GM23338 (cell line): ENCODE measurements at regions not wholly inside any gene's neighbourhood (a gene's known extent, or its start where the extent isn't known, plus 50 kb on each side); places are given as distances from the start of the nearest gene placed in this dataset.

ENCODE experiments used
- ATAC-seq: fragments of 200-7000 bp; cut with Tn5 transposase; 3 replicates; pipeline ENCODE4 v1.9.1; 2020
- DNase-seq: peaks from one replicate; pipeline ENCODE4 v3.0.0-alpha.2; 2015; ENCODE audit warnings: low spot score
- H2AFZ ChIP-seq: fragments of 200-600 bp; sonication (generic); 2 replicates; pipeline ENCODE4 v1.8.0; 2016; ENCODE audit warnings: antibody characterized with exemption, mild to moderate bottlenecking, moderate library complexity
- H3F3A ChIP-seq: fragments of 200-600 bp; sonication (generic); replicated peaks from 2 replicates; pipeline ENCODE4 v1.8.0; 2017; ENCODE audit warnings: antibody characterized with exemption, mixed run types, low read depth
- H3K27ac ChIP-seq: fragments of 200-600 bp; sonication (generic); 2 replicates; pipeline ENCODE4 v1.6.1; 2016; ENCODE audit warnings: low read depth
- H3K27me3 ChIP-seq: fragments of 200-600 bp; sonication (generic); 2 replicates; pipeline ENCODE4 v1.8.0; 2016; ENCODE audit warnings: mild to moderate bottlenecking, mixed run types, moderate library complexity; ENCODE audit not compliant: insufficient read depth
- H3K36me3 ChIP-seq: fragments of 200-600 bp; sonication (generic); 2 replicates; pipeline ENCODE4 v1.8.0; 2016; ENCODE audit warnings: mild to moderate bottlenecking; ENCODE audit not compliant: insufficient read depth
- H3K4me1 ChIP-seq: fragments of 200-600 bp; sonication (generic); 2 replicates; pipeline ENCODE4 v1.8.0; 2016; ENCODE audit warnings: mild to moderate bottlenecking, moderate library complexity; ENCODE audit not compliant: insufficient read depth
- H3K4me2 ChIP-seq: fragments of 200-600 bp; sonication (generic); 2 replicates; pipeline ENCODE4 v1.7.1; 2017; ENCODE audit warnings: mixed run types
- H3K4me3 ChIP-seq: fragments of 200-600 bp; sonication (generic); 2 replicates; pipeline ENCODE4 v1.6.1; 2016; ENCODE audit warnings: mixed run types
- H3K79me2 ChIP-seq: fragments of 200-600 bp; sonication (generic); replicated peaks from 2 replicates; pipeline ENCODE4 v1.8.0; 2017; ENCODE audit warnings: mild to moderate bottlenecking; ENCODE audit not compliant: insufficient read depth
- H3K9me2 ChIP-seq: fragments of 200-600 bp; sonication (generic); 2 replicates; pipeline ENCODE4 v1.8.0; 2017; ENCODE audit not compliant: insufficient read depth
- H4K20me1 ChIP-seq: fragments of 200-600 bp; sonication (generic); replicated peaks from 2 replicates; pipeline ENCODE4 v1.8.0; 2017; ENCODE audit warnings: mild to moderate bottlenecking; ENCODE audit not compliant: insufficient read depth
- H3K27ac Mint-ChIP-seq: 2 replicates; pipeline ENCODE4 v1.8.0; 2020; ENCODE audit warnings: inconsistent platforms, mild to moderate bottlenecking, moderate library complexity, mixed read lengths
- H3K27me3 Mint-ChIP-seq: 3 replicates; pipeline ENCODE4 v1.8.0; 2022; ENCODE audit warnings: low read depth, mild to moderate bottlenecking, moderate library complexity, mixed read lengths, inconsistent platforms; ENCODE audit not compliant: insufficient read depth, poor library complexity
- H3K36me3 Mint-ChIP-seq: 3 replicates; pipeline ENCODE4 v1.8.0; 2021; ENCODE audit warnings: low read depth, mild to moderate bottlenecking, inconsistent platforms, moderate library complexity, mixed read lengths
- H3K4me1 Mint-ChIP-seq: 3 replicates; pipeline ENCODE4 v1.8.0; 2020; ENCODE audit warnings: mild to moderate bottlenecking, inconsistent platforms, mixed read lengths
- H3K4me3 Mint-ChIP-seq: 3 replicates; pipeline ENCODE4 v1.8.0; 2021; ENCODE audit warnings: moderate library complexity, mild to moderate bottlenecking, inconsistent platforms, mixed read lengths
- H3K9me3 Mint-ChIP-seq: 3 replicates; pipeline ENCODE4 v1.8.0; 2020; ENCODE audit warnings: moderate library complexity, mild to moderate bottlenecking, inconsistent platforms, mixed read lengths
- CREB1 ChIP-seq: fragments of 250-450 bp; sonication (Bioruptor Pico); IDR thresholded peaks from 2 replicates; pipeline ENCODE4 v1.5.0; 2020; ENCODE audit warnings: low read depth, mild to moderate bottlenecking, moderate library complexity
- CTCF ChIP-seq, 2 experiments: fragments of 200-600 bp in 1 of 2; sonication (generic) in 1 of 2; conservative IDR thresholded peaks; 2 replicates each; pipeline versions ENCODE4 v1.5.1 to v1.6.1; 2016 to 2017; ENCODE audit warnings: antibody characterized with exemption in 2 of 2, low read depth in 2 of 2, mild to moderate bottlenecking in 2 of 2, moderate library complexity in 1 of 2
- EZH2phosphoT487 ChIP-seq: fragments of 200-600 bp; sonication (generic); IDR thresholded peaks from one replicate; pipeline ENCODE4 v1.8.1; 2018; ENCODE audit warnings: antibody characterized with exemption; ENCODE audit not compliant: unreplicated experiment
- NANOG ChIP-seq: IDR thresholded peaks from 2 replicates; pipeline ENCODE4 v1.6.1; 2016; ENCODE audit warnings: antibody characterized with exemption, borderline replicate concordance
- STAT1 ChIP-seq: IDR thresholded peaks from one replicate; pipeline ENCODE4 v1.6.1; 2016; ENCODE audit warnings: antibody characterized with exemption; ENCODE audit not compliant: unreplicated experiment
- TF ChIP-seq, protein P1 (sequence below): IDR thresholded peaks from one replicate; pipeline ENCODE4 v1.6.1; 2018; ENCODE audit warnings: antibody characterized with exemption; ENCODE audit not compliant: unreplicated experiment
- TF ChIP-seq, protein P2 (sequence below): IDR thresholded peaks from 2 replicates; pipeline ENCODE4 v1.6.1; 2016; ENCODE audit warnings: antibody characterized with exemption

GRCh38 chr2:176565641-176566323 is 296.5 kb downstream of the MTX2 start:
- Histone ChIP-seq H3K79me2 (no peaks in the 10 kb centered on the region), H3K36me3 (no peaks in the 10 kb centered on the region), H3K27me3 (no peaks in the 10 kb centered on the region), H2AFZ (peak overlapping the region; percentile 80), H3K4me3 (no peak overlapping the region), H4K20me1 (no peaks in the 10 kb centered on the region), H3K4me1 (no peaks in the 10 kb centered on the region), H3K9me2 (no peaks in the 10 kb centered on the region), H3F3A (no peaks in the 10 kb centered on the region), H3K4me2 (no peak overlapping the region), H3K27ac (no peak overlapping the region)
- Mint-ChIP-seq H3K27me3 (no peaks in the 10 kb centered on the region), H3K27ac (no peak overlapping the region), H3K4me1 (no peaks in the 10 kb centered on the region), H3K4me3 (no peak overlapping the region), H3K9me3 (no peaks in the 10 kb centered on the region), H3K36me3 (no peaks in the 10 kb centered on the region)
- no peak for TF ChIP-seq CTCF (conservative IDR thresholded peaks at IDR 0.05; ENCODE audit: low read depth in 2 of 2)
- no peak for TF ChIP-seq STAT1
- DNase-seq (peak; percentile 16), ATAC-seq (peak; percentile 45)

GRCh38 chr2:176566496-176566895 is 297.3 kb downstream of the MTX2 start:
- H3K27ac ChIP-seq: no peak overlapping the region
- no peaks in the 10 kb centered on the region for H3K27me3 Mint-ChIP-seq
- no peak for DNase-seq

More at GRCh38 chr2:176566496-176566895, 297.3 kb downstream of the MTX2 start:
- H3F3A ChIP-seq: no peaks in the 10 kb centered on the region
- H3K9me2 ChIP-seq: no peaks in the 10 kb centered on the region
- Mint-ChIP-seq H3K27ac (no peak overlapping the region), H3K9me3 (no peaks in the 10 kb centered on the region), H3K36me3 (no peaks in the 10 kb centered on the region), H3K4me3 (no peak overlapping the region), H3K4me1 (no peaks in the 10 kb centered on the region)
- no peaks in the 10 kb centered on the region for H3K4me1 ChIP-seq
- H3K27me3 ChIP-seq: no peaks in the 10 kb centered on the region
- H3K79me2 ChIP-seq: no peaks in the 10 kb centered on the region
- H4K20me1 ChIP-seq: no peaks in the 10 kb centered on the region
- no peak for ATAC-seq
- no peak overlapping the region for H3K4me2 ChIP-seq
- H3K4me3 ChIP-seq: no peak overlapping the region
- TF ChIP-seq, protein P1, sequence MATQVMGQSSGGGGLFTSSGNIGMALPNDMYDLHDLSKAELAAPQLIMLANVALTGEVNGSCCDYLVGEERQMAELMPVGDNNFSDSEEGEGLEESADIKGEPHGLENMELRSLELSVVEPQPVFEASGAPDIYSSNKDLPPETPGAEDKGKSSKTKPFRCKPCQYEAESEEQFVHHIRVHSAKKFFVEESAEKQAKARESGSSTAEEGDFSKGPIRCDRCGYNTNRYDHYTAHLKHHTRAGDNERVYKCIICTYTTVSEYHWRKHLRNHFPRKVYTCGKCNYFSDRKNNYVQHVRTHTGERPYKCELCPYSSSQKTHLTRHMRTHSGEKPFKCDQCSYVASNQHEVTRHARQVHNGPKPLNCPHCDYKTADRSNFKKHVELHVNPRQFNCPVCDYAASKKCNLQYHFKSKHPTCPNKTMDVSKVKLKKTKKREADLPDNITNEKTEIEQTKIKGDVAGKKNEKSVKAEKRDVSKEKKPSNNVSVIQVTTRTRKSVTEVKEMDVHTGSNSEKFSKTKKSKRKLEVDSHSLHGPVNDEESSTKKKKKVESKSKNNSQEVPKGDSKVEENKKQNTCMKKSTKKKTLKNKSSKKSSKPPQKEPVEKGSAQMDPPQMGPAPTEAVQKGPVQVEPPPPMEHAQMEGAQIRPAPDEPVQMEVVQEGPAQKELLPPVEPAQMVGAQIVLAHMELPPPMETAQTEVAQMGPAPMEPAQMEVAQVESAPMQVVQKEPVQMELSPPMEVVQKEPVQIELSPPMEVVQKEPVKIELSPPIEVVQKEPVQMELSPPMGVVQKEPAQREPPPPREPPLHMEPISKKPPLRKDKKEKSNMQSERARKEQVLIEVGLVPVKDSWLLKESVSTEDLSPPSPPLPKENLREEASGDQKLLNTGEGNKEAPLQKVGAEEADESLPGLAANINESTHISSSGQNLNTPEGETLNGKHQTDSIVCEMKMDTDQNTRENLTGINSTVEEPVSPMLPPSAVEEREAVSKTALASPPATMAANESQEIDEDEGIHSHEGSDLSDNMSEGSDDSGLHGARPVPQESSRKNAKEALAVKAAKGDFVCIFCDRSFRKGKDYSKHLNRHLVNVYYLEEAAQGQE: no peak
- TF ChIP-seq NANOG (no peak), EZH2phosphoT487 (no peak), CREB1 (CRISPR knock-in tag) (no peak)
- TF ChIP-seq, protein P2, sequence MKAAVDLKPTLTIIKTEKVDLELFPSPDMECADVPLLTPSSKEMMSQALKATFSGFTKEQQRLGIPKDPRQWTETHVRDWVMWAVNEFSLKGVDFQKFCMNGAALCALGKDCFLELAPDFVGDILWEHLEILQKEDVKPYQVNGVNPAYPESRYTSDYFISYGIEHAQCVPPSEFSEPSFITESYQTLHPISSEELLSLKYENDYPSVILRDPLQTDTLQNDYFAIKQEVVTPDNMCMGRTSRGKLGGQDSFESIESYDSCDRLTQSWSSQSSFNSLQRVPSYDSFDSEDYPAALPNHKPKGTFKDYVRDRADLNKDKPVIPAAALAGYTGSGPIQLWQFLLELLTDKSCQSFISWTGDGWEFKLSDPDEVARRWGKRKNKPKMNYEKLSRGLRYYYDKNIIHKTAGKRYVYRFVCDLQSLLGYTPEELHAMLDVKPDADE: no peak
- H2AFZ ChIP-seq: 0 out of 2 replicates have a peak overlapping the region, but pooled peaks have one; percentile 80
- H3K36me3 ChIP-seq: no peaks in the 10 kb centered on the region
